MG63 (cell line): ENCODE measurements at regions not wholly inside any gene's neighbourhood (a gene's known extent, or its start where the extent isn't known, plus 50 kb on each side); places are given as distances from the start of the nearest gene placed in this dataset.
"Not testable (repeated sequence)": the region's sequence is repeated elsewhere in the genome, so short reads cannot be mapped to it uniquely, and the experiment has no call there.

ENCODE experiments used
- DNase-seq: peaks from one replicate; pipeline ENCODE4 v3.0.0-alpha.2; 2020
- H3K27me3 ChIP-seq: fragments of 250-450 bp; sonication (Bioruptor Pico); 2 replicates; pipeline ENCODE4 v1.5.1; 2020; ENCODE audit warnings: mild to moderate bottlenecking, moderate library complexity
- H3K36me3 ChIP-seq: fragments of 250-450 bp; sonication (Bioruptor Pico); 2 replicates; pipeline ENCODE4 v1.5.1; 2020; ENCODE audit warnings: mild to moderate bottlenecking, moderate library complexity
- H3K4me3 ChIP-seq: fragments of 250-450 bp; sonication (Bioruptor Pico); 2 replicates; pipeline ENCODE4 v1.5.1; 2020; ENCODE audit warnings: mild to moderate bottlenecking, moderate library complexity
- H3K9me3 ChIP-seq: fragments of 250-450 bp; sonication (Bioruptor Pico); 2 replicates; pipeline ENCODE4 v1.5.1; 2020; ENCODE audit warnings: mild to moderate bottlenecking, moderate library complexity

GRCh38 chr17:27109346-27109745 lies 184.6 kb upstream of the WSB1 start:
- Histone ChIP-seq H3K4me3 (no peak overlapping the region), H3K27me3 (peaks cover 2% of the 10 kb centered on the region; the same call in 1 of the 2 replicates), H3K36me3 (no peaks in the 10 kb centered on the region), H3K9me3 (no peaks in the 10 kb centered on the region)
- no peak for DNase-seq

- DNase-seq = peak; percentile 26
- Histone ChIP-seq H3K36me3 (no peaks in the 10 kb centered on the region), H3K27me3 (no peaks in the 10 kb centered on the region), H3K9me3 (no peaks in the 10 kb centered on the region), H3K4me3 (no peak overlapping the region)
Observed at GRCh38 chr17:27153005-27153404, 140.9 kb upstream of the WSB1 start.

- no peaks in the 10 kb centered on the region for H3K36me3 ChIP-seq
- no peak for DNase-seq
- no peaks in the 10 kb centered on the region for H3K9me3 ChIP-seq
- H3K4me3 ChIP-seq = no peak overlapping the region
- no peaks in the 10 kb centered on the region for H3K27me3 ChIP-seq
Observed at GRCh38 chr17:27155866-27156265, 138.0 kb upstream of the WSB1 start.

GRCh38 chr17:27157297-27157696 lies 136.6 kb upstream of the WSB1 start:
- Histone ChIP-seq H3K9me3 (no peaks in the 10 kb centered on the region), H3K4me3 (no peak overlapping the region), H3K36me3 (no peaks in the 10 kb centered on the region), H3K27me3 (no peaks in the 10 kb centered on the region)
- no peak for DNase-seq

- Histone ChIP-seq H3K36me3 (no peaks in the 10 kb centered on the region), H3K4me3 (no peak overlapping the region), H3K27me3 (no peaks in the 10 kb centered on the region), H3K9me3 (no peaks in the 10 kb centered on the region)
- no peak for DNase-seq
Observed at GRCh38 chr17:27157898-27158297, 136.0 kb upstream of the WSB1 start.

- H3K27me3 ChIP-seq = no peaks in the 10 kb centered on the region
- no peaks in the 10 kb centered on the region for H3K36me3 ChIP-seq
- no peaks in the 10 kb centered on the region for H3K9me3 ChIP-seq
- DNase-seq = no peak
- no peak overlapping the region for H3K4me3 ChIP-seq
Observed at GRCh38 chr17:27158382-27158781, 135.5 kb upstream of the WSB1 start.

- peaks cover 4% of the 10 kb centered on the region; the same call in 1 of the 2 replicates for H3K9me3 ChIP-seq
- no peak overlapping the region for H3K4me3 ChIP-seq
- DNase-seq = no peak
- H3K27me3 ChIP-seq = no peaks in the 10 kb centered on the region
- H3K36me3 ChIP-seq = no peaks in the 10 kb centered on the region
Observed at GRCh38 chr17:27180322-27180721, 113.6 kb upstream of the WSB1 start.

- DNase-seq, H3K36me3 ChIP-seq, H3K9me3 ChIP-seq, H3K4me3 ChIP-seq, H3K27me3 ChIP-seq: not testable (repeated sequence)
Observed at GRCh38 chr17:27181379-27181925, 112.5 kb upstream of the WSB1 start.

GRCh38 chr17:27181935-27182334 lies 112.0 kb upstream of the WSB1 start:
- no peak for DNase-seq
- Histone ChIP-seq H3K9me3 (peaks cover 4% of the 10 kb centered on the region; the same call in 1 of the 2 replicates), H3K27me3 (no peaks in the 10 kb centered on the region)

GRCh38 chr17:27197505-27197904 lies 96.4 kb upstream of the WSB1 start:
- H3K9me3 ChIP-seq, H3K36me3 ChIP-seq, H3K4me3 ChIP-seq, H3K27me3 ChIP-seq: not testable (repeated sequence)
- DNase-seq = peak; percentile 28

More at GRCh38 chr17:27181935-27182334, 112.0 kb upstream of the WSB1 start:
- Histone ChIP-seq H3K36me3 (no peaks in the 10 kb centered on the region), H3K4me3 (no peak overlapping the region)

GRCh38 chr17:27199948-27200347 lies 94.0 kb upstream of the WSB1 start:
- Histone ChIP-seq H3K27me3 (no peaks in the 10 kb centered on the region), H3K36me3 (no peaks in the 10 kb centered on the region), H3K4me3 (no peak overlapping the region), H3K9me3 (peaks cover 5% of the 10 kb centered on the region; the same call in 1 of the 2 replicates)
- no peak for DNase-seq

GRCh38 chr17:27200476-27200875 lies 93.4 kb upstream of the WSB1 start:
- no peak for DNase-seq
- H3K36me3 ChIP-seq = no peaks in the 10 kb centered on the region

GRCh38 chr17:27203241-27203640 lies 90.7 kb upstream of the WSB1 start:
- no peaks in the 10 kb centered on the region for H3K27me3 ChIP-seq
- H3K4me3 ChIP-seq = no peak overlapping the region
- H3K36me3 ChIP-seq = no peaks in the 10 kb centered on the region
- DNase-seq = no peak
- peaks cover 6% of the 10 kb centered on the region for H3K9me3 ChIP-seq

More at GRCh38 chr17:27200476-27200875, 93.4 kb upstream of the WSB1 start:
- peaks cover 5% of the 10 kb centered on the region; the same call in 1 of the 2 replicates for H3K9me3 ChIP-seq
- no peak overlapping the region for H3K4me3 ChIP-seq
- H3K27me3 ChIP-seq = no peaks in the 10 kb centered on the region

- Histone ChIP-seq H3K9me3 (peaks cover 7% of the 10 kb centered on the region), H3K4me3 (no peak overlapping the region), H3K36me3 (no peaks in the 10 kb centered on the region), H3K27me3 (no peaks in the 10 kb centered on the region)
- no peak for DNase-seq
Observed at GRCh38 chr17:27206447-27206846, 87.5 kb upstream of the WSB1 start.

- Histone ChIP-seq H3K36me3 (no peaks in the 10 kb centered on the region), H3K4me3 (no peak overlapping the region), H3K9me3 (peaks cover 7% of the 10 kb centered on the region), H3K27me3 (no peaks in the 10 kb centered on the region)
- DNase-seq = no peak
Observed at GRCh38 chr17:27207073-27207513, 86.8 kb upstream of the WSB1 start.

- H3K27me3 ChIP-seq, H3K9me3 ChIP-seq, DNase-seq, H3K4me3 ChIP-seq, H3K36me3 ChIP-seq: not testable (repeated sequence)
Observed at GRCh38 chr17:27208370-27208769, 85.5 kb upstream of the WSB1 start.

GRCh38 chr17:27209316-27209715 lies 84.6 kb upstream of the WSB1 start:
- H3K36me3 ChIP-seq = no peaks in the 10 kb centered on the region
- no peaks in the 10 kb centered on the region for H3K27me3 ChIP-seq
- H3K4me3 ChIP-seq = no peak overlapping the region
- DNase-seq = no peak
- peaks cover 7% of the 10 kb centered on the region for H3K9me3 ChIP-seq

- H3K36me3 ChIP-seq, H3K9me3 ChIP-seq, H3K4me3 ChIP-seq, DNase-seq, H3K27me3 ChIP-seq: not testable (repeated sequence)
Observed at GRCh38 chr17:27210809-27211208, 83.1 kb upstream of the WSB1 start.

GRCh38 chr17:27216836-27217235 lies 77.1 kb upstream of the WSB1 start:
- DNase-seq = no peak
- Histone ChIP-seq H3K27me3 (no peaks in the 10 kb centered on the region), H3K36me3 (no peaks in the 10 kb centered on the region), H3K9me3 (no peaks in the 10 kb centered on the region), H3K4me3 (no peak overlapping the region)
